ENCODE measurements at regions not wholly inside any gene's neighbourhood (a gene's known extent, or its start where the extent isn't known, plus 50 kb on each side); places are given as distances from the start of the nearest gene placed in this dataset.

- TF ChIP-seq CTCF (IDR thresholded peaks at IDR 0.05) (no peak), EP300 (IDR thresholded peaks at IDR 0.05) (no peak), POLR2AphosphoS5 (IDR thresholded peaks at IDR 0.05) (no peak)
Measured at GRCh38 chr9:20082406-20082805, 293.6 kb upstream of the SLC24A2 start.

Data from suprapubic skin (tissue), 4 donors.